SJCRH30 (cell line): ENCODE measurements at regions not wholly inside any gene's neighbourhood (a gene's known extent, or its start where the extent isn't known, plus 50 kb on each side); places are given as distances from the start of the nearest gene placed in this dataset.
"Not testable (repeated sequence)": the region's sequence is repeated elsewhere in the genome, so short reads cannot be mapped to it uniquely, and the experiment has no call there.

Source experiments
- DNase-seq, 2 experiments: peaks; one replicate each; pipeline ENCODE4 v3.0.0-alpha.2; 2015 to 2020
- H3K27ac ChIP-seq: fragments of 250-450 bp; sonication (Bioruptor Pico); 2 replicates; pipeline ENCODE4 v1.5.1; 2020; ENCODE audit warnings: mild to moderate bottlenecking, moderate library complexity
- H3K27me3 ChIP-seq: fragments of 250-450 bp; sonication (Bioruptor Pico); 2 replicates; pipeline ENCODE4 v1.5.1; 2020; ENCODE audit warnings: mild to moderate bottlenecking, moderate library complexity
- H3K36me3 ChIP-seq: fragments of 250-450 bp; sonication (Bioruptor Pico); 2 replicates; pipeline ENCODE4 v1.5.1; 2020; ENCODE audit warnings: mild to moderate bottlenecking, moderate library complexity
- H3K4me1 ChIP-seq: fragments of 250-450 bp; sonication (Bioruptor Pico); 2 replicates; pipeline ENCODE4 v1.5.1; 2020; ENCODE audit warnings: mild to moderate bottlenecking, moderate library complexity
- H3K4me3 ChIP-seq: fragments of 250-450 bp; sonication (Bioruptor Pico); 2 replicates; pipeline ENCODE4 v1.5.1; 2020; ENCODE audit warnings: mild to moderate bottlenecking, moderate library complexity
- H3K9me3 ChIP-seq: fragments of 250-450 bp; sonication (Bioruptor Pico); replicated peaks from 2 replicates; pipeline ENCODE4 v1.5.1; 2020; ENCODE audit warnings: mild to moderate bottlenecking, moderate library complexity

- no peak for DNase-seq
- H3K27ac ChIP-seq: peak overlapping the region; percentile 99
Measured at GRCh38 chr2:16206191-16206944, 266.0 kb downstream of the MYCN start.

GRCh38 chr2:16205631-16206030 lies 265.3 kb downstream of the MYCN start:
- DNase-seq: peak; percentile 58 to 82
- Histone ChIP-seq H3K9me3 (peaks cover 22% of the 10 kb centered on the region), H3K27ac (peak overlapping the region; percentile 99), H3K27me3 (no peaks in the 10 kb centered on the region), H3K36me3 (no peaks in the 10 kb centered on the region), H3K4me3 (no peak overlapping the region), H3K4me1 (peaks cover 72% of the 10 kb centered on the region)

More at GRCh38 chr2:16206191-16206944, 266.0 kb downstream of the MYCN start:
- no peak overlapping the region for H3K4me3 ChIP-seq
- H3K9me3 ChIP-seq: peaks cover 30% of the 10 kb centered on the region
- peaks cover 72% of the 10 kb centered on the region for H3K4me1 ChIP-seq
- no peaks in the 10 kb centered on the region for H3K27me3 ChIP-seq
- no peaks in the 10 kb centered on the region for H3K36me3 ChIP-seq

GRCh38 chr2:16204886-16205620 lies 264.7 kb downstream of the MYCN start:
- Histone ChIP-seq H3K4me1 (peaks cover 70% of the 10 kb centered on the region), H3K27ac (peak overlapping the region; percentile 99), H3K4me3 (no peak overlapping the region), H3K27me3 (no peaks in the 10 kb centered on the region), H3K36me3 (no peaks in the 10 kb centered on the region), H3K9me3 (peaks cover 18% of the 10 kb centered on the region)
- DNase-seq: peak; percentile 100

GRCh38 chr2:16204251-16204650 lies 263.9 kb downstream of the MYCN start:
- Histone ChIP-seq H3K27ac (peak overlapping the region; percentile 99), H3K4me1 (peaks cover 62% of the 10 kb centered on the region), H3K36me3 (no peaks in the 10 kb centered on the region), H3K27me3 (no peaks in the 10 kb centered on the region), H3K4me3 (no peak overlapping the region), H3K9me3 (peaks cover 14% of the 10 kb centered on the region)
- DNase-seq: no peak

GRCh38 chr2:16203691-16204090 lies 263.3 kb downstream of the MYCN start:
- peaks cover 56% of the 10 kb centered on the region for H3K4me1 ChIP-seq
- no peak for DNase-seq
- no peak overlapping the region for H3K4me3 ChIP-seq
- no peaks in the 10 kb centered on the region for H3K36me3 ChIP-seq
- H3K9me3 ChIP-seq: peaks cover 8% of the 10 kb centered on the region
- H3K27ac ChIP-seq: peak overlapping the region; percentile 99
- H3K27me3 ChIP-seq: no peaks in the 10 kb centered on the region

GRCh38 chr2:16203069-16203468 lies 262.7 kb downstream of the MYCN start:
- no peak for DNase-seq
- H3K27me3 ChIP-seq: no peaks in the 10 kb centered on the region

GRCh38 chr2:16202266-16203020 lies 262.1 kb downstream of the MYCN start:
- H3K4me3 ChIP-seq: no peak overlapping the region
- H3K27ac ChIP-seq: peak overlapping the region; percentile 24
- H3K36me3 ChIP-seq: no peaks in the 10 kb centered on the region
- no peak for DNase-seq
- no peaks in the 10 kb centered on the region for H3K27me3 ChIP-seq
- H3K9me3 ChIP-seq: no peaks in the 10 kb centered on the region; the same call in 1 of the 2 replicates
- peaks cover 64% of the 10 kb centered on the region for H3K4me1 ChIP-seq

More at GRCh38 chr2:16203069-16203468, 262.7 kb downstream of the MYCN start:
- Histone ChIP-seq H3K4me3 (no peak overlapping the region), H3K36me3 (no peaks in the 10 kb centered on the region), H3K27ac (peak overlapping the region; percentile 99), H3K9me3 (peaks cover 2% of the 10 kb centered on the region), H3K4me1 (peaks cover 59% of the 10 kb centered on the region)

GRCh38 chr2:16201848-16202247 lies 261.5 kb downstream of the MYCN start:
- Histone ChIP-seq H3K4me3 (no peak overlapping the region), H3K4me1 (peaks cover 64% of the 10 kb centered on the region), H3K36me3 (no peaks in the 10 kb centered on the region), H3K9me3 (no peaks in the 10 kb centered on the region), H3K27me3 (no peaks in the 10 kb centered on the region), H3K27ac (peak overlapping the region; percentile 24)
- peak; percentile 72 to 80 for DNase-seq

GRCh38 chr2:16200554-16201193 lies 260.3 kb downstream of the MYCN start:
- H3K27ac ChIP-seq: no peak overlapping the region
- H3K9me3 ChIP-seq: no peaks in the 10 kb centered on the region
- no peaks in the 10 kb centered on the region for H3K36me3 ChIP-seq
- peaks cover 55% of the 10 kb centered on the region for H3K4me1 ChIP-seq
- DNase-seq: no peak
- no peak overlapping the region for H3K4me3 ChIP-seq
- no peaks in the 10 kb centered on the region for H3K27me3 ChIP-seq

- Histone ChIP-seq H3K4me1 (peaks cover 50% of the 10 kb centered on the region), H3K9me3 (no peaks in the 10 kb centered on the region), H3K27ac (no peak overlapping the region), H3K4me3 (no peak overlapping the region), H3K36me3 (no peaks in the 10 kb centered on the region), H3K27me3 (no peaks in the 10 kb centered on the region)
- no peak for DNase-seq
Measured at GRCh38 chr2:16199882-16200553, 259.7 kb downstream of the MYCN start.

GRCh38 chr2:16199241-16199640 lies 258.9 kb downstream of the MYCN start:
- not testable (repeated sequence) for H3K27ac ChIP-seq, H3K4me3 ChIP-seq, H3K27me3 ChIP-seq, H3K9me3 ChIP-seq, H3K36me3 ChIP-seq, DNase-seq
- peaks cover 44% of the 10 kb centered on the region for H3K4me1 ChIP-seq

- DNase-seq: no peak
Measured at GRCh38 chr2:16198166-16198912, 258.0 kb downstream of the MYCN start.

GRCh38 chr2:16197504-16198147 lies 257.3 kb downstream of the MYCN start:
- peaks cover 28% of the 10 kb centered on the region for H3K4me1 ChIP-seq
- H3K4me3 ChIP-seq: no peak overlapping the region
- H3K27me3 ChIP-seq: no peaks in the 10 kb centered on the region
- DNase-seq: peak; percentile 75 to 90
- peaks cover 3% of the 10 kb centered on the region for H3K9me3 ChIP-seq
- peak overlapping the region; percentile 58 for H3K27ac ChIP-seq
- H3K36me3 ChIP-seq: no peaks in the 10 kb centered on the region

More at GRCh38 chr2:16198166-16198912, 258.0 kb downstream of the MYCN start:
- H3K9me3 ChIP-seq: peaks cover 3% of the 10 kb centered on the region
- no peaks in the 10 kb centered on the region for H3K36me3 ChIP-seq
- peak overlapping the region; percentile 58 for H3K27ac ChIP-seq
- H3K4me1 ChIP-seq: peaks cover 35% of the 10 kb centered on the region
- no peak overlapping the region for H3K4me3 ChIP-seq
- H3K27me3 ChIP-seq: no peaks in the 10 kb centered on the region
